Lower leg skin (tissue), 3 donors: ENCODE measurements at regions not wholly inside any gene's neighbourhood (a gene's known extent, or its start where the extent isn't known, plus 50 kb on each side); places are given as distances from the start of the nearest gene placed in this dataset.
"Not testable (repeated sequence)": the region's sequence is repeated elsewhere in the genome, so short reads cannot be mapped to it uniquely, and the experiment has no call there.

ENCODE experiments used
- CTCF ChIP-seq, 3 donors: fragments of 450-650 bp; IDR thresholded peaks; one replicate each; pipeline ENCODE4 v1.5.1; 2016; ENCODE audit warnings: antibody characterized with exemption in 3 of 3, mild to moderate bottlenecking in 3 of 3, moderate library complexity in 2 of 3
- POLR2A ChIP-seq, 2 donors: fragments of 450-650 bp; IDR thresholded peaks; one replicate each; pipeline ENCODE4 v1.6.1; 2016 to 2017; ENCODE audit warnings: antibody characterized with exemption in 2 of 2, mild to moderate bottlenecking in 1 of 2, moderate library complexity in 1 of 2

- not testable (repeated sequence) for TF ChIP-seq CTCF, POLR2A (IDR thresholded peaks at IDR 0.05)
Observed at GRCh38 chr12:19921716-19922115, 446.6 kb upstream of the PDE3A start.
